ENCODE measurements at regions not wholly inside any gene's neighbourhood (a gene's known extent, or its start where the extent isn't known, plus 50 kb on each side); places are given as distances from the start of the nearest gene placed in this dataset.

DNA sequence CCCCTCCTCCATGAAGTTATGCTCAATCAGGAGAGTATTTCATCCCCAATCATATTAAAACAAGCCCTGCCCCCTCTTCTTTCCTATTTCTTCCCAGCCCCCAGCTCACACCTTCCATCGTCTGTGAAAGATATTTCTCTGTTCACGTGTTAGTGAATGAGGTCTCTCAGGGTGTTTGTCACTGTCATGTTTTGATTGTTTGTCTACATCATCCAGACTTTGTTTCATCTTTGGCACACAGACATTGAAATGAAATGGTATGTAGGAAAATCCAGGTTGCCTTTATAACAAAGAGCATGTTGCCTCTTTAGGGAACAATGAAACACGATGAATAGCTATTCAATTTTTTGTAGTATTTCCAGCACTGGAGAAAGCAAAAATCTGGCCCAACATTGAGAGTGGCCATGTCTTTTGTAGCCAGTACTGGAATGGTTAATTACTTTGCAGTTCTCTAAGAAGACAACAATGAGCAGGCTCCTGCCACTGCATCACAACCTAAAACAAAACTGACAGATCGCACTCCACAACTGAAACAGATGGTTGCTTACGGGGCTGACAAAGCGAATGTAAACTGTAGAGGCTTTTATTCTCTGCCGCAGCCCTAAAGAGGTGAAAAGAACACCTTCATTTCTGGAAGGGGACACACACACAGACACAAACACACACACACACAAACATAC is 543.6 kb upstream of the CITED2 start:
- intact Hi-C loops (cut with DNase I, micrococcal nuclease), result no loop called here
- no peaks in the 10 kb centered on the region for H3K4me1 Mint-ChIP-seq
- H3K27me3 Mint-ChIP-seq, result peaks cover 23% of the 10 kb centered on the region
- ChIA-PET POLR2A (no interaction called here), CTCF (no interaction called here)
- no peak for DNase-seq
- H3K9me3 Mint-ChIP-seq (ENCODE audit: low read depth), result no peaks in the 10 kb centered on the region
- H3K27ac Mint-ChIP-seq, result no peak overlapping the region
- H3K4me3 Mint-ChIP-seq, result no peak overlapping the region
- ATAC-seq, result no peak
- H3K36me3 Mint-ChIP-seq (ENCODE audit: low read depth), result no peaks in the 10 kb centered on the region

DNA sequence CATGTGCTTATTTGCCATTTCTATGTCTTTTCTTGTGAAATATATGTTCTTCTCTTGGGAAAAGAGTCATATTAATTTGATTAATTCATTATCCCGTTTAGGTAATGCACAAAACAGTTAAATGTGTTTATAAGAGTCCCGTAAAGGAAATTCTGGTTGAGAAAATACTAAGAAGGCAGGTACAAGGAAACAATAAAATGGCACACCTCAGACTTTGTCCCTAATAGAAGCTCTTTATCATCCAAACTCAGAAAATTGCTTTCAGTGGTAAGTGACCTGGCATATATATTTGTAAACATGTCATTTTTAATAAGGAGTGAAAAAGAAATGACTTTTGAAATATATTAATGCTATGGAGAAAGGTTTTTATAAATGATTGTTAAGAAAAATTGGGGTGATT is 540.5 kb upstream of the CITED2 start:
- intact Hi-C loops (cut with DNase I, micrococcal nuclease), result no loop called here
- H3K36me3 Mint-ChIP-seq (ENCODE audit: low read depth), result no peaks in the 10 kb centered on the region
- H3K4me1 Mint-ChIP-seq, result no peaks in the 10 kb centered on the region
- no peak overlapping the region for H3K27ac Mint-ChIP-seq
- DNase-seq, result no peak
- H3K27me3 Mint-ChIP-seq, result peaks cover 7% of the 10 kb centered on the region
- no peak for ATAC-seq
- H3K9me3 Mint-ChIP-seq (ENCODE audit: low read depth), result no peaks in the 10 kb centered on the region
- CTCF ChIA-PET, result no interaction called here
- H3K4me3 Mint-ChIP-seq, result no peak overlapping the region
- POLR2A ChIA-PET, result no interaction called here

DNA sequence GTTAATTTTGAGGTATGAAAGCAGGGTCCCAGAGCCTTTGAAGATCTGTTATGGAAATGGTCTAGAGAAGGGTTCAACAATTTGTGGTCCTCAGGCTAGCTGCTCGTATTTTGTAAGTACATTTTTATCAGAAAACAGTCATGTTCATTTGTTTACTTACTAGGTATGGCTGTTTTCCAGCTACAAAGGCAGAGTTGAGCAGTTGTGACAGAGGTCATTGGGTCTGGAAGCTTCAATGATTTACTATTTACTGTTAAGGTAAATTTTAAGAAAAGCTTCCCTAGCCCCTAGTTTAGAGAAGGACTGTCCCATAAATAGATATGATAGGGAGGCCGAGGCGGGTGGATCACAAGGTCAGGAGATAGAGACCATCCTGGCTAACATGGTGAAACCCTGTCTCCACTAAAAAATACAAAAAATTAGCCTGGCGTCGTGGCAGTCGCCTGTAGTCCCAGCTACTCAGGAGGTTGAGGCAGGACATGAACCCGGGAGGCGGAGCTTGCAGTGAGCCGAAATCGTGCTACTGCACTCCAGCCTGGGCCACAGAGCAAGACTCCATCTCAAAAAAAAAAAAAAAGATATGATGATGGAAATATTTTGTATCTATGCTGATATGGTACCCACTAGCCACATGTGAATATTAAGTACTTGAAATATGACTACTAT is 538.4 kb upstream of the CITED2 start:
- no peak overlapping the region for H3K27ac Mint-ChIP-seq
- ATAC-seq, result no peak
- peaks cover under 1% of the 10 kb centered on the region for H3K27me3 Mint-ChIP-seq
- intact Hi-C loops (cut with DNase I, micrococcal nuclease), result no loop called here
- no peaks in the 10 kb centered on the region for H3K9me3 Mint-ChIP-seq (ENCODE audit: low read depth)
- POLR2A ChIA-PET, result no interaction called here
- no peak overlapping the region for H3K4me3 Mint-ChIP-seq
- CTCF ChIA-PET, result no interaction called here
- H3K36me3 Mint-ChIP-seq (ENCODE audit: low read depth), result no peaks in the 10 kb centered on the region
- H3K4me1 Mint-ChIP-seq, result no peaks in the 10 kb centered on the region
- no peak for DNase-seq

DNA sequence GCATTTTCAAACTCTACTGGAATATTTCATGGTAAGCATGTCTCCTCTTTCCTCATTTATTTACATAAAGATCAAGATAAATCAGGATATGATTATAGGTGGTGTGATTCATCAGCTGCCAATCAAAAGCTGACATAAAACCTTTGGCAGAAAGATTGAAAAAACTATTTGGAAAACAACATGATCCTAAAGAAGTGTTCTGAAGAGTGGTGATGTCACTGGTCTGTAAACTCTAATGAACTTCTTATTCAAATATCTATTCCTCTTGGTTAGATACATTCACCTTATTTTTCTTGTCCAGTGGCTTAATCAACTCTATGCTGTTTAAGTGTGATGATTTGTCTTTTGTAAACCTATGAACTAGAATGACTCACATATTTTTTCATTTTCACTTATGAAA is 535.5 kb upstream of the CITED2 start:
- Mint-ChIP-seq H3K4me1 (no peaks in the 10 kb centered on the region), H3K36me3 (ENCODE audit: low read depth) (no peaks in the 10 kb centered on the region), H3K27me3 (no peaks in the 10 kb centered on the region), H3K9me3 (ENCODE audit: low read depth) (no peaks in the 10 kb centered on the region), H3K27ac (no peak overlapping the region), H3K4me3 (no peak overlapping the region)
- DNase-seq (no peak), ATAC-seq (no peak)
- intact Hi-C loops (cut with DNase I, micrococcal nuclease), result no loop called here
- ChIA-PET CTCF (interaction anchor here (0.7 to 0.9 kb wide), 2 partner anchors 16 to 143 kb away, joined by 3 to 4 read pairs; no protein-coding TSS in a partner anchor), POLR2A (no interaction called here)

DNA sequence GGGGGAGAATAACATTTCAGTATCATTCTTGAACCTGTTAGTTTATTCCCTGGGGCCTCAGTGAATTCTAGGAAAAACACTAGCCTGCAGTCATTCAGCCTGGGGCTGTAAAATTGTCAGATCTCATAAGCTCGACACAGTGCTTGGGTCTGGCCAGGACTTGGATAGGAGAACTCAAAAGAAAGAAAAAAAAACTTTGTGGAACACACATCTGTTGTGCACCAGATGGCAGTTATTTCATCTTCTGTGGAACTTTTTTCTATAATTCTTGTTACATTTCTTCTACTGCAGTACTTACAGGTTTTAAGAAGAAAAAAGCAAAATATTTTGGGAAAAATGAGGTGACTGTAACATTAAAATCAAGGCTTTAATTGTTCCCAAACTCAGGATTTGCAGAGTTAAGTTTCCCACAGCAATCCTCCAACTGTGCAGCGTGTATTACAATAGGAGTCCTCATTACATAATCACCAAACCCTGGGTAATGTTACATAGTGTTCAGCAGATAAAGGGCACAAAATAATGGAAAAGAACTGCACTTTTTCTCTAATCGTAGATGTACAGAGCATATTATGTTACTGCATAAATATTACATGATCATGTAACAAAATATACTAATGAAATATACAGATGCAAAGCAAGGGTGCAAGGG is 531.1 kb upstream of the CITED2 start:
- peaks cover 3% of the 10 kb centered on the region for H3K4me1 Mint-ChIP-seq
- intact Hi-C loops (cut with DNase I, micrococcal nuclease), result no loop called here
- POLR2A ChIA-PET, result no interaction called here
- no peak overlapping the region for H3K4me3 Mint-ChIP-seq
- no peaks in the 10 kb centered on the region for H3K9me3 Mint-ChIP-seq (ENCODE audit: low read depth)
- ATAC-seq (no peak), DNase-seq (no peak)
- CTCF ChIA-PET, result no interaction called here
- no peaks in the 10 kb centered on the region for H3K27me3 Mint-ChIP-seq
- no peaks in the 10 kb centered on the region for H3K36me3 Mint-ChIP-seq (ENCODE audit: low read depth)
- no peak overlapping the region for H3K27ac Mint-ChIP-seq

DNA sequence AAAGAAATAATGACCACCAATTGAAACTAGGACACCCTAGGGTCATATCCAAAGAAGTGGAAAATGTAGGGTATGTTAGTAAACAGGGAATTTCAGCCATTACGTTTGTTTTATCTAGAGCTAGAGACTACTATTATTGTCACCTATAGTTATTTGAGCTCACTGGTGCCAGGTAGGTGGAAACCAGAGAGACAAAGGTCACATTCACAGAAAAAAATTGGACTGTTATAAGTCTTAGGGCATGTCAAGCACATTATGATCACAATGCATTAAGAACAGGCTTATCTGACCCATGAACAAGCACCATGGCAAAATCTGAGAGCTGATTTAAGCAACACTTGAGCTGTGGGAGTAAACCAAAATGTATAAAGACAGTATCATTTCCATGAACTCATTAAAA is 530.1 kb upstream of the CITED2 start:
- no peak for DNase-seq
- Mint-ChIP-seq H3K27ac (no peak overlapping the region), H3K27me3 (no peaks in the 10 kb centered on the region), H3K36me3 (ENCODE audit: low read depth) (no peaks in the 10 kb centered on the region), H3K9me3 (ENCODE audit: low read depth) (no peaks in the 10 kb centered on the region), H3K4me3 (no peak overlapping the region), H3K4me1 (peaks cover 3% of the 10 kb centered on the region)
- ATAC-seq, result no peak
- intact Hi-C loops (cut with DNase I, micrococcal nuclease), result no loop called here
- CTCF ChIA-PET, result no interaction called here
- POLR2A ChIA-PET, result no interaction called here

DNA sequence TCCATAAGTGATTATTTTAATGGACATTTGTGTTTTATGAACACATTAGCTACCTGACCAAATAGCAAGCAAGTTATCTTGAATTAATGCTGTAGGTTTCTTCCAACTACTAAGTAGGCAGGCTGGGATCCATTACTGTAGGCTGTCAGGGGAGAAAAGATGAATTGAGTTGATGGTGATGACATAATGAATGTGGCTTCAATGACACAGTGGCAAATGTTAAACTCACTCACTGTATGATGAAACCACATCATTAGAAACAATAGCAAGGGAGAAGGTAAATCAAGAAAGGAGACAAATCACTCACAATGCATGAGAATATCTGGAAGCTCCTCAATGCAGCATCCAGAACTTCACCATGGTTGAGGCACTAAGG is 529.7 kb upstream of the CITED2 start:
- no peaks in the 10 kb centered on the region for H3K9me3 Mint-ChIP-seq (ENCODE audit: low read depth)
- no peak overlapping the region for H3K4me3 Mint-ChIP-seq
- no peak overlapping the region for H3K27ac Mint-ChIP-seq
- intact Hi-C loops (cut with DNase I, micrococcal nuclease), result no loop called here
- H3K36me3 Mint-ChIP-seq (ENCODE audit: low read depth), result no peaks in the 10 kb centered on the region
- no peaks in the 10 kb centered on the region for H3K27me3 Mint-ChIP-seq
- ATAC-seq (no peak), DNase-seq (no peak)
- peaks cover 3% of the 10 kb centered on the region for H3K4me1 Mint-ChIP-seq
- ChIA-PET CTCF (interaction anchor here (0.9 kb wide), 1 partner anchor 15 kb away, joined by 3 read pairs; no protein-coding TSS in a partner anchor), POLR2A (no interaction called here)

DNA sequence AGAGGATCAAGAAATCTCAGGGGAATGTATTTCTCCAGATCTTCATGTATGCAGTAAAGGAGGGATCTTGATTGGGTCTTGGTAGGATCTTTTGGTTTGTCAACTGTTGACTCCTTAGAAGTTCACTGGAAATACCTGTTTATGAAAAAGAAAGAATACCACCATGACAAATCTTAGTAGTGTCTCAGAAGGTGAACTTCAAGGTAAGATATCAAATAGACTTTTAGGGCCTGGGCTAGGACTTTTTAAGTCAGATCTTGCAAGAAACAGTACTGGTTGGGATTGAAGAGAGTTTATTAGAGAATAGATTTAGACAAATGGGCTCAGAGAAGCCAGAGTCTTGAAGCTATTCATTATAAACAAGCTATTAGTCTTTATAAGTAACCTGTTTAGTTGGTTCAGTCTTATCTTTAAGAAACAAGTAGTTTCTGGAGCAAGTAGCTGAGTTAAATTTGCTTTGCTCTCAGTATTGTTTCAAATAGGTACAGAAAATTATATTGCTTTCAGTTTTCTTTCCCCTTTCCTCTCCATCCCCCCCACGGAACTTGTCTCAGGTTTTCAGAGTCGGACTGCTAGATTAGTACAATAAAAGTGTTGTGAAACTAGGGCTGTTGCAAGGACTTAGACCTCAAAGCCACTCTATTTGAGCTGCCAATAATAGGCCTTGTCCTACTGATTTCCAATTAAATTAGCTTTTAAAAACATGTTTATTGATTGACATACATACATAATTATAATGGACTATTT is 529.1 kb upstream of the CITED2 start:
- Mint-ChIP-seq H3K27ac (no peak overlapping the region), H3K36me3 (ENCODE audit: low read depth) (no peaks in the 10 kb centered on the region), H3K4me3 (no peak overlapping the region), H3K27me3 (no peaks in the 10 kb centered on the region), H3K4me1 (peaks cover 3% of the 10 kb centered on the region), H3K9me3 (ENCODE audit: low read depth) (no peaks in the 10 kb centered on the region)
- no peak for ATAC-seq
- ChIA-PET CTCF (interaction anchor here (0.9 kb wide), 1 partner anchor 14 kb away, joined by 3 read pairs; no protein-coding TSS in a partner anchor), POLR2A (no interaction called here)
- intact Hi-C loops (cut with DNase I, micrococcal nuclease), result no loop called here
- DNase-seq, result no peak

DNA sequence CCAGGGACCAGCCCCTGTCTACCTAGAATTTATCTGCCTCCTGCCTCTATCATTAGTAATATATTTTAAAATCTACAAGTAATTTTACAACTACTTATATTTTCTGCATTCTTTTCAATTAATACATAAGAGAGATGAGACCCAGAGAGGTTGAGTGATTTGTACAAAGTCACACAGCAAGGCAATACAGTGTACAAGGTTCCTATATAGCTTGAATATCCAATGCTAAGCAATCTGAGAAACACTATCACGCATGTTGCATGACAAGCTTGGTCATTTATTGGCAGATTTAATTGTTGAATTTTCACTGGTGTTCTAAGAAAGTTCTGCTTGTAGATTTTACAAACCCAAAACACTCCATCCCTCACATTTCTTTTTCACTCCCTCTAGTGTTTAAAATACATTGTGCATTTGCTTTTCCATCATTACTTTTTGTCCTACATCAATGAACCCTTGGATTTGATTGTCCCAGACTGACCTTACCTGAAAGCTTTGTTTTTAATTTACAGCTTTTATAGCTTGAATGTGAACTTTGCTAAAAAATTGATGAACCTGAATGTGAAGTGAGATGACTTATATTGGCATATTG is 520.9 kb upstream of the CITED2 start:
- DNase-seq (no peak), ATAC-seq (no peak)
- H3K4me3 Mint-ChIP-seq, result no peak overlapping the region
- peaks cover 2% of the 10 kb centered on the region for H3K27me3 Mint-ChIP-seq
- no peaks in the 10 kb centered on the region for H3K36me3 Mint-ChIP-seq (ENCODE audit: low read depth)
- no peaks in the 10 kb centered on the region for H3K9me3 Mint-ChIP-seq (ENCODE audit: low read depth)
- no peaks in the 10 kb centered on the region for H3K4me1 Mint-ChIP-seq
- CTCF ChIA-PET, result interaction anchor here (1.2 kb wide), 1 partner anchor 188 kb away, joined by 3 read pairs; no protein-coding TSS in a partner anchor
- intact Hi-C loops (cut with DNase I, micrococcal nuclease), result no loop called here
- no peak overlapping the region for H3K27ac Mint-ChIP-seq
- POLR2A ChIA-PET, result no interaction called here

DNA sequence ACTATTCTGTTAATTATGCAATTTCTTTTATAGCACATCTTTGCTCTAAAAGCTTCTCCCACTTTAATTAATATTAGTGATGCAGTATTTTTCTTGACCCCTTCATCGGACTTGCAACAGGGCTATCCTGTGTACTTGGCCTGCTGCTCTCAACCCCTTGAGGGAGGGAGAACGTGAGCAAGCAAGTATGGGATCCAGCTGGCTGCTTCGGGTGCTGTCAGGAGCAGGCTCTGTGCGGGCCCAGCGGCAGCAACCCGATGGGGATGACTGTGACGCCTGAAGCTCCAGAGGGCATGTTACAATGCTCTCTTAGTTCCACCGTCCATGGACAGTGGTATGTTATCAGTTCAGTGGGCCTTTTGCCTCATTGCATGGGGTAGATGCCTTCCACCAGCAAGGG is 519.8 kb upstream of the CITED2 start:
- Mint-ChIP-seq H3K4me1 (no peaks in the 10 kb centered on the region), H3K4me3 (no peak overlapping the region), H3K9me3 (ENCODE audit: low read depth) (no peaks in the 10 kb centered on the region), H3K27ac (no peak overlapping the region), H3K36me3 (ENCODE audit: low read depth) (no peaks in the 10 kb centered on the region), H3K27me3 (peaks cover 4% of the 10 kb centered on the region)
- ATAC-seq, result no peak
- intact Hi-C loops (cut with DNase I, micrococcal nuclease), result no loop called here
- ChIA-PET CTCF (interaction anchor here (0.8 to 1.2 kb wide), 2 partner anchors 16 to 189 kb away, joined by 3 read pairs; no protein-coding TSS in a partner anchor), POLR2A (no interaction called here)
- no peak for DNase-seq

DNA sequence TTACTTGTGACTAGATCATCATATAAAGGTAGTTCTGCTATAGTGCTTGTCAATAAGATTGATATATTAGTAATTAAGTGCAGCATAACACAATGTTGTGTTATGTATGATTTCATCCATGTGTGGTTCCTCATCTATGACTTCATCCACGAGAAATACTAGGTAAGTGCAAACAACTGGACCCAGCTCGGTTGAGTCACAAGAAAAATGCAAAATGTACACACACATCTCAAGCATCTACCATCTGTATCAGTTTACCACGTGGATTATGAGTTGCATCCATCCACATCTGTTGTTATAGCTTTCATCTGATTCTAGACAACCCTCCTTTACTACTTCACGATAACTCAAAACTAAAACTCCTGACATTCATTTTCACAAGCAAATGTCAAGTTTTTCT is 517.0 kb upstream of the CITED2 start:
- Mint-ChIP-seq H3K27me3 (peaks cover 6% of the 10 kb centered on the region), H3K4me1 (no peaks in the 10 kb centered on the region), H3K27ac (no peak overlapping the region), H3K4me3 (no peak overlapping the region), H3K36me3 (ENCODE audit: low read depth) (no peaks in the 10 kb centered on the region), H3K9me3 (ENCODE audit: low read depth) (no peaks in the 10 kb centered on the region)
- intact Hi-C loops (cut with DNase I, micrococcal nuclease), result no loop called here
- no peak for ATAC-seq
- DNase-seq, result no peak
- ChIA-PET CTCF (interaction anchor here (0.6 to 1.0 kb wide), 2 partner anchors 10 to 522 kb away, joined by 3 read pairs; no protein-coding TSS in a partner anchor), POLR2A (no interaction called here)
